SIG-M5 treated with dmso at 0.1 percent for 504 hours (cell line): ENCODE measurements at regions not wholly inside any gene's neighbourhood (a gene's known extent, or its start where the extent isn't known, plus 50 kb on each side); places are given as distances from the start of the nearest gene placed in this dataset.
"Not testable (repeated sequence)": the region's sequence is repeated elsewhere in the genome, so short reads cannot be mapped to it uniquely, and the experiment has no call there.

ENCODE experiments used
- DNase-seq: peaks from one replicate; lab custom pipeline; 2025; ENCODE audit not compliant: unreplicated experiment; lab: John Stamatoyannopoulos, UW

DNA sequence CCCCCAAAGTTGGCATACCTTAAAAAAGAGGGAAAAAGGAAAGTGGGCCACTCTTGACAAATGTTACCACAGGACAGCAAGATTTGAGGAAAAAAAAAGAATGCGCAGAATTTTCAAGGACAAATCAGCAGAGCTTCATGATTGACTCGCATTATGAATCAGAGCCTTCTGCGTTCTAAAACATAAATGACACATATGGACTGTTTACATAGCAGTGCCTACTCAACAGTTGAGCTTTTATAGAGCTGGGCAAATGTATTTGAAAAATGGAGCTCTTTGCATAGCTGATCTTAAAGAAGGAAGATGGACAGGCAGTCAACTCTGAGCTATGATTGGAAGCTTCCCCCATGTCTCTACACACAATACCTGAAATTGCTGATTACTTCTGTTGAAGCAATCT lies 213.2 kb upstream of the NT5E start:
- DNase-seq: no peak

DNA sequence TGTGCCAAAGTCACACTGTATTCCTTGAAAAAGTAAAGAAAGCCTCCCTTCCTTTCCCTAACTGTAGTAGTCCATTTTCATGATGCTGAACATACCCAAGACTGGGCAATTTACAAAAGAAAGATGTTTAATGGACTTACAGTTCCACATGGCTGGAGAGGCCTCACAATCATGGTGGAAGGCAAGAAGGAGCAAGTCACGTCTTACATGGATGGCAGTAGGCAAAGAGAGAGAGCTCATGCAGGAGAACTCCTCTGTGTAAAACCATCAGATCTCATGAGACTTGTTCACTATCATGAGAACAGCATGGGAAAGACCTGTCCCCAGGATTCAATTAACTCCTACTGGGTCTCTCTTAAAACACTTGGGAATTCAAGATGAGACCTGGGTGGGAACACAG lies 222.5 kb upstream of the NT5E start:
- DNase-seq: not testable (repeated sequence)

DNA sequence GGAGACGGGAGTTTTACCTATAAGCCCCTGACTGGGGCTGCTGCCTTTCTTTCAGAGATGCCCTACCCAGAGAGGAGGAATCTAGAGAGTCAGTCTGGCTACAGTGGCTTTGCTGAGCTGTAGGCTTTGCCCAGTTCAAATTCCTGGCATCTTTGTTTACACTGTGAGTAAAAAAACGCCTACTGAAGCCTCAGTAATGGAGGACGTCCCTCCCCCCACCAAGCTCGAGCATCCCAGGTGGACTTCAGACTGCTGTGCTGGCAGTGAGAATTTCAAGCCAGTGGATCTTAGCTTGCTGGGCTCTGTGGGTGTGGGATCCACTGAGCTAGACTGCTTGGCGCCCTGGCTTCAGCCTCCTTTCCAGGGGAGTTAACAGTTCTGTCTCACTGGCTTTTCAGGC lies 237.1 kb upstream of the NT5E start:
- not testable (repeated sequence) for DNase-seq

DNA sequence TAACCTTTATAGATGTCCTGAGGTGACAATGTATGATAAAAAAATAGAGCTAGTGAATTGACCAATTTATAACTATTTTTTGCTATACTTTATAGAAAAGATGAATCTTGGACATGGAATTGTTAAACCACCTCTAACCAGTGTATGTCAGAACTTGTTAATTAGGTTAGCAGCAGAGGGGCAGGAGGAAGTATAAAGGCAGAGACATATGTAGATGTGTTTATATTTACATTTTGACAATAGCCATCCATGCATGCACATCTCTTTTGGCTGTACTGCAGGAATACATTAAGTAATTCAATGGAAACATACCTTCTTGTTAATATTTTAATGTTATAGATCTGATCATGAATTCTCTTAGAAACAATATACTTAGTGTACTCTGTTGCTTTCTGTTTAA lies 254.6 kb upstream of the NT5E start:
- DNase-seq: no peak

DNA sequence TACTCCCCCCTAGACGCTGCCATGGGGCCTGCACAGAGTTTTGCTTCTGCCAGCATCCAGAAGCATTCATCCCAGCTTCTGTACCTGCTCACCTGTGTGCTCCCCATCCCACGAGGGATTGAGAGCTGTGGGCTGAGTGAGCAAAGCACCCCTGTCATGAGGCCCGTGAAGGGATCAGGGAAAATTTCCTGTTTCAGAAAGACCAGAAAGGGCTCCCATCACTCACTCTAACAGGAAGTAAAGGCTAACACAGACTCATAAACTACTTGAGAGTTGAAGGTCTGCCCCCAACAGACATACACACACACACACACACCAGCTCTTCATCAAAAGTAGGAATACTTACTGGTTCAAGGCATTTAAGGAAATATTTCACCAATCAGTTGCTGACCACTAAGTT lies 256.5 kb upstream of the NT5E start:
- no peak for DNase-seq

DNA sequence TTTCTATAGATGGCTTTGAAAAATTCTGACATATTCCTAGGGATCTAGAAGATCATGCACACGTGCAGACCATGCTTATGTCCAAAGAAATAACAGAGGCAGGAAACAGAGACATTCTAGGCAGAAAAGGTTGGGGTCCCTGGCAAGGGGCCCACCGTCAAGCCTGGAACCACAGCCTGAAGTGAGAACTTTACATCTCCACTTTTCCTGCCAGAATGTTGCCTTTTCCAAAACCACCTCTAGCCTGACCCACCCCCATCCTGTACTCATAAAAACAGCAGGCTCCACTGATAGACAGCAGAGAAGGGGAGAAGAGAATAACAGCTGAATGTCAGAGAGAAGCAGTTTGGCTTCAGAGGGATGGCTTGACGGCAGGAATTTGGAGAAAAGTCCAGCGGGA lies 257.3 kb upstream of the NT5E start:
- no peak for DNase-seq

DNA sequence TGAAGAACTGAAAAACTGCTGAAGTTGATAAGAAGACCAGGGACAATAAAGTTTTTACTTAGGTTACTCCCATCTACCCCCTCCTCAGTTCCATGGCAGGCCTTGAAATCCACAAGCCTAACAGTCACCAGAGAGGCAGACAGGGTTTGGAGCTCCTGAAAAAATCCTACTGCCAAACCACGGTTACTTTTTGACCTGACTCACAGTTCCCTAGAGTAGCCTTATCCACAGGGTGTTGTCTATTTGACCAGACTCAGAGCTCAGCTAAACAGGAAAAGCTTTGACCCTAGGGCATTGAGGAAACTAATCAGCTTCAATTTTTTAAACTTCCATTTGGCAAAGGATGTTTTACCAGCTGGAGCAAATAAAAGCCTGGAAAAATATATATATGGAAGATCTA lies 257.7 kb upstream of the NT5E start:
- no peak for DNase-seq

DNA sequence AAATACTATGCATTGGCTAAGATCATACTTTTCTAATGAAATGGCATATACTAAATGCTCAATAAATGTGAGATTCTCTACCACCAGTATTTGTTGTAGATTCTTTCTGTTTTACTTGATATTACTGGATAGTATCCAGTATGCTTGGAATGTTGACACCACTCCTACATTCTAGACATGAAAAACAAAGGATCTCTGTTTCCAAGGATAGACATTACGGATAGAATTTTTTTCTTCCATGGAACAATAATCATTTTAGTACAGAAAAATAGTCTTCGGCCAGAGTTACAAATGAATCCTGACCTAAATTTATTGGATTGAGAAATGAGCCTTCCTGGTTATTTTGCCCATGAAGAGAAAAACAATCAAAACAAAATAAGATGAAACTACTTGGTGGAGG lies 258.2 kb upstream of the NT5E start:
- DNase-seq: no peak

DNA sequence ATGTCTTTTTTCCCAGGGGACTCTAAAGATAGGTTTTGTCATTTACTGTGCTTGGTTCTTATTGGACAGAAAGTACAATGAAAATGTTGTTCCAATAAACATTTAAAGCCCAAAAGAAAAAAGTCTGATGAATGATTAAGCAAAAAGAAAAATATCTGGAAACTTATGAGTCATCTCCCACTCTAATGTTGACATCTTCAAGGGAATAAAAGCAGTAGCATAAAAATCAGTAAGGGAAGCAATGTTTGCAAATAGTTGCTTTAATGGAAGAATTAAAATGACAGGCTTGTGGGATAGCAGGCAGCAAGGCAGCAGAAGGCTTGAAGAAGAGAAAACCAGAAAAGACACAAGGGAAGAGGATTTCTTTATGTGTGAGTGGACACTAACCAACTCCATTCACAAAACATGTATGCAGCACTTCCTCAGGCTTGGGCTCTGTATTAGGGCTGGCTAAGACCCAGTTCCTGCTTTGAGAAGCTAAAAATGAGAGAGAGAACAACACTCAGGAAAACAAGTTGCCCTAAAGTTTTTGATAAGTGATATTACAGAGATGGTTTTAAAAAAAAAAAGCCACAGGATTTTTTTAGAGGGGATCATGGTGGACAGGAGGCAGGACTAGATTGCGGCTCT lies 263.2 kb upstream of the NT5E start:
- no peak for DNase-seq

DNA sequence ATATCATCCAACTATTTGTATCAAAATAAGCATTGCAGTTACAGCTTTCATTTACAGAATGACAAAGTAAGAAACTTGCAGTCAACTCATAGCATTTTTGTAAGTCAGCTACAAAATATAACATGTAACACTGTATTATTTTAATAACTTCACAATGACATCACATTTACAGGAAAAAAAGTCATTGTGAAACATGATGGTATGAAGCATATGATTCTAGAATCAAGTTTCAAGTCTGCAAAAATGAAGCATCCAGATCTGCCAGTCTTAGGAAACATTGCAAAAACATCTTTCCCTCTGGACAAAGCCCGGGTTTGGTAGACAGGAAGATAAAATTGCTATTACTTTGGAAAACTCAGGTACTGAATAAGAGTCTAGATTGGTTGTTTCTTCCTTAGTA lies 263.9 kb upstream of the NT5E start:
- no peak for DNase-seq

DNA sequence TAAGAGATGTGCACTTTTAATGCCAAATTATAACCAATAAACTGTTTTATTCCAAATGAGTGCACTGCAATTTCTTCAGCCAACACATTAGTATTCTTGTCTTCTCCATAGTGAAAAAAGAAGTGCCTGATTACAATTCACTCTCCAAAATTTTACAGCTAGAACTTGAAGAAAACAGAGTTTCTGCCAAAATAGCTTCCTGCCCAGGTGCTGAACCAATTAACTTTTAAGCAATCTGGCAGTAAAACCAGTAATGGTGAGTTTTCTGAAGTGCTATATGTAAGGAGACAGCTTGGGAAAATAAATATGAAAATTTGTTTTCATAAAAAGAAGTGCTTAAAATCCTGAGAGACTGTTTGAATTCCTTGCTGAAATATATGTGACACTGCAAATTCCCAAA lies 266.0 kb upstream of the NT5E start:
- no peak for DNase-seq

DNA sequence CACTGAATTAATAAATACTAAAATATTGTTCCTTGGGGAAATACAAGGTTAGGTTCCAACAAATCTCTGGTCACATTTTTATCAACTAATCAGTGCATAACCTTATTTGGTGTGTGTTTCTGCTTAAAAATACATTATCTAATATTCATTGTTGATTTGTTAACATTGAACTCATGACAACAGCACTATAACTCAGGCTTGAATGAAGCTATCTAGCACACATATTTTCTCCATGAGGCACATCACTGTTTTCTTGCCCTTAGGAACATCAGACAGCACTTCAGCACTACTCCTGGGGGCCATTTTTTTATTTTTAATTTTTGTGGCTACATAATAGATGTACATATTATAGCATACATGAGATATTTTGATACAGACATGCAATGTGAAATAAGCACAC lies 277.2 kb upstream of the NT5E start:
- no peak for DNase-seq

DNA sequence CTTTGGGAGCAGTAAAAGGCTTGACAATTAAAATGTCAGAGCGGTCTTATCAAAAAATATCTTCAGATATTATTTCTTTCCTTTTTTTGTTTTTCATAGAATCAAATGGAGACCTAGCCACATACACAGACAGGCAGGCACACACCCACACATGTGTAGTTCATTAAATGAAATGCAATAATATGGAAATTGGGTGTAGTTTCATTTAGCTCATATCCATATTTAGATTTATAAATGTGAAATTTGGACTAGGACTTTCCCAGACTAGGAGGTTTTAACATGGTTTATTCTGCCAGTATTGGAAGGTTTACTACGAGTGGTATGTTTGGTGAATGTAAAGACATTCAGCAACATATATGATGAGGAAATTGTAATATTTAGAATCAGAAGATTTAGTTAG lies 277.7 kb upstream of the NT5E start:
- no peak for DNase-seq

DNA sequence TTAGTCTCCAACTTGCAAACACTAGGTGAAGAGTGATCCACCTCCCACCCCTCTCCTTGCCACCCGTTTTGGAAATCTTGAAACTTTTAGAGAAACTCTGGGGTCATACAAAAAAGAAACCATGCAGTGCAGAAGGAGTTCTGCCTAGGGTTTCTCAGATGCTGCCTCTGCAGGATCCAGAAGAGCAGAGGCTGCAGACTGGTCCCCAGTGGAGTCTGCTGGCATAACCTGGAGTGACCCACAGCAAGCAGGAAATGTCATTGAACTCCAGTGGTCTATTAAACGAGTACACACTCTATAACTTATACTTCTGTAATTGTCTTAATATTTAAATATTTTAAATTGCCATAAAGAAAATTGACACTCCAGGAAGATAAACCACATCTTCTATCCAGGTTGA lies 280.7 kb upstream of the NT5E start:
- no peak for DNase-seq

DNA sequence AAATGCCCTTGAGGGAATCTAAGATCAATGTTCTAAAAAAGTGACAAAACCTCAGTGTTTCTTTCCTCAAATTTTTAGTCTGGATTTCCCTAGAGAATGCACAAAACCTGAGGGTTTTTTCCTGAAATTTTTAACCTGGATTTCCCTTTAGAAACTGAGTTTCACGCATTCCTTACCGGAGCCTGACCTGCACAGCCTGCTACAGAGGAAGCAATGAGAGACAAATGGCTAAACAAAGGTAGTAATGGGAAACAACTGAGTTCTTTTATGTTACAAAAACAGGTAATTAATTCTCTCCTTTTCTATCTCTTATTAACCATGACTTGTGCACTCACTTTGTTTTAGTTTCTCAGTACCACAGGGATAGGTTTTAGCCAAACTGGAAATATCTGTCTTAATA lies 281.7 kb upstream of the NT5E start:
- DNase-seq: no peak

DNA sequence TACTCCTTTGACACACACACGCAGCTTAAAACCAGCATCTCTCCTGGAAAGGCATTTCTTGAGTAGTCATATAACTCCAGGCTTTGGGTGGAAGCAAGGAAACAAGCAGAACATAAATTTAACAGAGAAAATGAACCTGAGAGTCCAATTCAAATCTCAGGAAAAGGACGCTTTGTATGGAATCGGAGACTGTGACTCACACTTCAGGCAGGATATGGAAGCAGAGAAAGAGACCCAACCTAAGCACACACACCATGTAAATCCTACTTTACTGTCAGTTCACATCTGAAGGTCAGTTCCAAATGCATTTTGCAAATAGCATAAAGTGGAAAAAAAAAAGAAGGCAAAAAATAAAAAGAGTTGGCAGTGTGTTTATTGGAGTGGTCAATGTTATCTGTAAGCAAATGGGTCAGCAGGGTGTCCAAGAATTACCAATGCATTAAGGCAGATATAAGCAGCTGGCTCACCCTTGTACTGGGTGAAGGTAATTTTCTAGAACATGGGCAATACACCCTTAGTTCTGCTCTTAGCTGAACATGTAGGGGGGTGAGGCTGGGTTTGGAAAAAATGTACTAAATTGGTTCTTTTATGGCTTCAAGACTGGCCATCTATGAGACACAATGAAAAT lies 283.7 kb upstream of the NT5E start:
- DNase-seq: no peak

DNA sequence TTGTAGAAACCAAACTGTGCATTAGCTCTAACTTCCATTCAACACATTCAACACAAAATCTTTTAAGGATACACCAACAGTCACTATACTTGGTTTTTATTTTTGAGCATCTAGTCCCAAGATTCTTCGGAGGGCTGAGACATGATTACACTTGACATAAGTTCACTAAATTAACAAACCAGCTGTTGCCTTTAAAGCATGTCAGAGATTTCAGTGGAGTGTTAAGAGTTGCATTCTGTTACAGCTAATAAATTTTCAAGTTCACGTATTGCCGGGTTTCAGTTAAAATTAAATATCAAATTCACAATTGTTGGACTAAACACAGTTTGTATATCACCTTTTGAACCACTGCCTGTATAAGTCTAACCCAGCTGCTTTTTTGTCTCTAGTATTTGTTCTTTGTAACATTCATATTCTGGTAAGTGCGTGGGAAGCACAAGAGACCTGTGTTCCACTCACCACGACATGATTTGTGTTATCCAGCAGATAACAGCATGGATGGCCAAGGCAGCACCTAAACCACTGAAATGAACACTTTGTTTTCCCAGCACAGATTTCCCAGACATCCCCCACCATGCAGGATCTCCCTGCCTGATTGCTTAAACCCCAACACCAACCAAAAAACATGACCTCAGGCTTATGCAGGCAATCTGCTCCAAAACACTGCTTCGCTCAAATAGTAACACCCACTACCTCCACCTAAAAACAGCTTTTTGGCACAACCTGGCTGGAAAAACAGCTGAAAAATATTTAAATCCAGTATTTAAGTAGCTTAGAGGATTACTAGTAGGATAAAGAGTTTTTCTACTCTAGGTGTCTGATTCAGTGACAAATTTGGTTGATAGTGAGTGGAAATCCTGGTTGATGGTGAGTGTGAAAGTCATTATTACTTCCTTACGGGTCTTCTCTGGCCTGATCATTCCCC lies 286.5 kb upstream of the NT5E start:
- DNase-seq: no peak

DNA sequence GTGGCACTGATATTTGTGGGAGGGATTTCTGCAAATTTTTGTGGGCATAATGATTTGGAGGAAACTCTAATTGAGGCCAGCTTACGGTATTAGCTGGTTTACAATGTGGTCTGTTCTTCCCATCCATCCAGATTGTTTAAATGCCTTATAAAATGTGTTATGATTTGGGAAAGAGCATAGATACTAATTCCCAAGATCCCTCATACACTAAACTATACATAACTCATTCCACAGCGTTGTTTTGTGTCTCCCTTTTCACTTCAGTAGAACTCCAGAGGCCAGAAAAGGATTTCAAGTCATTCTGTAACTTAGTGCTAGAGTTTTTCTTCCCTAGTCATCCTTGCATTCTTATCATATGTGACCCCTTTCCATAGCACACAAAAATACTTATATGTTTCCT lies 292.6 kb upstream of the NT5E start:
- DNase-seq: no peak

DNA sequence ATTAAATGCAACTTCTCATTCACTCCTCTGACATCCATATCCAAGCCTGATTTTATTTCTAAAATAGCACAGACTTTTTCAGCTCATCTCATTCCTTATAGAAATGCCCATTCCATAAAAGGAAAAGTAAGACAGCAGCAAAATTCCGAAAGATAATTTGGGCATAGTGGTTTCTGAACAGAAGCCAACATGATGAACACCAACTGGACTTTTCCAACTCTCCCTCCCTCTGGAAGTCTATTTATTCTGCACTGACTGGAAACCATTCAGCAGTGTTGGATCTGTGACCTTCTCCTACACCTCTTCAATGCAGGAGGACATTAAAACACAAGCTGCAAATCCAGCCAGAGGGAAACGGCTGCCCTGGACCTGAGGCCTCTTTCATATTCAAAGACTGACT lies 306.2 kb upstream of the NT5E start:
- DNase-seq: no peak

DNA sequence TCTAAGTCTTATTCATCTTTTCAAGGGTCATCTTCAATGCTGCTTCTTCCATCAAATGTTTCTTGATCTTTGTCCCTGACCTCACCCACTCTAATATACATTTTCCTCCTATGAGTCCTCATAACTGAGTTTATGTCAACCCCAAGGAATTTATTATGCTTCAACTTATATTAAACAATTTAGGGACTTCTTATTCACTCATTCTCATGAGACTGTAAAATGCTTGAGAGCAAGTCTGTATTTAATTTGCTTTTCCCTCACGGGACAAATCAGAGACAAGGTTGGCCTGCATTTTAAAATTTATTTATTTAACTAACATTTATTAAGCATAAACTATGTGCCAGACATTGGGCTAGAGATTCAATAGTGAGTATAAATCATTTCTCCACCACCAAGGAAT lies 312.0 kb upstream of the NT5E start:
- no peak for DNase-seq

DNA sequence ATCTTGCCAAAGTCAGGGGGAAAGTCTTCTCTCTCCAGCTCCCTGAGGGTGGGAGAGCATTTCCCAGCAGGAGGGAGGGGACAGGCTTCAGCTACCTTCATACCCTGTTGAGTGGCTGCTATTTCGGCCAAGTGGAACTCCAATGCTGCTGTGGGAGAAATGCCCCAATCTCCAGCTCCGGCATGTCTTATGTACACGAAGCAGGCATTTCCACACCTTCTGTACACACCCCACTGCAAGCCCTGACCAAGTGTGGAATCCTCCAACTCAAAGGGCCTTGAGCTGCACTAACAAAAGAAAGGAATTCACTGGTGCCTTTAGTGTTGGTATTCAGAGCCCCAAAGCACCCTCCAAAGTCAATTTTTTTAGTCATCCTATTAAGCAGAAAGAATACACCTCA lies 313.6 kb upstream of the NT5E start:
- no peak for DNase-seq

DNA sequence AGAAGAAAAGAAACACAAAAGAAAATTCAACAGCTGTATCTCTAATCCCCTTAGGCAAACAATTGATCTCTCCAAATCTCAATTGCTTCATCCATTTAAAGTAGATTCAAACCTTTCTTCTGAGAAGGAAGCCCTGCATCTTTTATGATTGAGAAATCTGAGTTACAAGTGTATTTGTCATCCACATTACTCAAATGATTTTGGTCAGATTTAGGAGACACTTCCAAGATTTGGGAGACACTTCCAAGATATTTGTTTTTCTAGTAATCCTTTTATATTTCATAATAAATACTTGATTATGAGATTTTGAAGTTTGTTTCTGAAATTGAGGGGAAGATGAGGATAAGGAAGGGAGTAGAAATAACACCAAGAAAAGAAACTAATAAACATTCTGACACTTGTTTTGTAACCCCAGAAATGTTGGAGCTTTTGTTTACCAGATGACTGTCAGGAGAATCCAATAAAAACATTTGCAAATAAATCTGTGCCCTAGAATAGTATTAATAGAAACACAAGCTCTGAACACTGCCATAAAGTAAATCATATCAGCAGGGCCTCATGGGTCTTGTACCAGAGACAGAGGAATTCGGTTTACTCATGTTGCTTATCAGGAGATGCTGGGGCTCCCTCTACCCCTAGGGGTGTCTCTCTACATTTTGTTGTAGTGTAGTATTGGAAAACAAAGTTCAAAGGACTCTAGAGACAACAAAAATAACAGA lies 314.3 kb upstream of the NT5E start:
- no peak for DNase-seq
